CD4-positive, alpha-beta T cell treated with Interleukin-17A for 1 hour (primary cell): ENCODE measurements at regions not wholly inside any gene's neighbourhood (a gene's known extent, or its start where the extent isn't known, plus 50 kb on each side); places are given as distances from the start of the nearest gene placed in this dataset.

Source experiments
- DNase-seq: peaks from one replicate; pipeline ENCODE4 v3.0.0-alpha.2; 2020

GRCh38 chr6:147621263-147621662, 112.8 kb downstream of the SAMD5 start:
- no peak for DNase-seq

DNA sequence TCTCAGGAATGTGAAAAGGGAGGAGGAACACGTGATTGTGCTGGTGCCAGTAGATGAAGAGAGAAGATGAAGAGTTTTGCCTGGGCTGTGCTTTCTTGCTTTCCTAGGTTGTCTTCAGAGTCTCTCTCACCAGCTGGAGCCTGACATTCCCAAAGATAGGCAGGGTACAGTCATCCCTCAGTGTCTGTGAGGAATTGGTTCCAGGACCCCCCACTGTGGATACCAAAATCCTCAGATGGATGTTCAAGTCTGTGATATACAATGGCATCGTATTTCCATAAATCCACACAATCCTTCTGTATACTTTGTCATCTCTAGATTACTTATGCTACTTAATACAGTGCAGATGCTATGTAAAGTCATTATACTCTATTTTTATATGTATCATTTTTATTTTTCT, 113.5 kb downstream of the SAMD5 start:
- no peak for DNase-seq

- DNase-seq = no peak
Measured at GRCh38 chr6:147624946-147625515, 116.5 kb downstream of the SAMD5 start.

GRCh38 chr6:147625946-147626345, 117.5 kb downstream of the SAMD5 start:
- no peak for DNase-seq

GRCh38 chr6:147627411-147627810, 118.9 kb downstream of the SAMD5 start:
- DNase-seq = no peak

GRCh38 chr6:147633191-147633590, 124.7 kb downstream of the SAMD5 start:
- no peak for DNase-seq

DNA sequence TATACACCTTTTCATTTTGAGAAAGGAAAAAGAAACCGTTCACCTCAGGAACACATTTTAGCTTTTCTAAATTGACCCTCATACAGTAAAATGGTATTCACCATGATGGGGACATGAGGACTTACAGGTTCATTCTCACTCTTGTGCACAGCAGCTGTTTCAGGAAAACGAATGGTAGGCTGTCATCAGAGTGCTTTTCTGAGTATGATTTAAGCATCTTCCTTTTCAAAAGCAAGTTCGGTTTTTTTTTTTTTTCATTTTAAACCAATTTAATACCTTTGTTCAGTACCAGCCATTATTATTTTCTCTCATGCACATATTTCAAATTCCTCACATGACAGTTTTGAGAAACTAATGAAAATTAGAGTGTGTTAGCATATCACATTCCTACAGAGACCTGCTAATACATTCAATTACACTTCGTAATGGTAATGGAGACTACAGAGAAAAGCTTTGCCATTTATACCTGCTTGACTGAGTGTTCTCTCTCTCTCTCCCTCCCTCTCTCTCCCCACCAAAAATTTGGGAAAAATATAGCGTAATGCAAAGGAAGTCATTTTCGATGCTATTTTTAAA, 129.2 kb downstream of the SAMD5 start:
- no peak for DNase-seq

DNA sequence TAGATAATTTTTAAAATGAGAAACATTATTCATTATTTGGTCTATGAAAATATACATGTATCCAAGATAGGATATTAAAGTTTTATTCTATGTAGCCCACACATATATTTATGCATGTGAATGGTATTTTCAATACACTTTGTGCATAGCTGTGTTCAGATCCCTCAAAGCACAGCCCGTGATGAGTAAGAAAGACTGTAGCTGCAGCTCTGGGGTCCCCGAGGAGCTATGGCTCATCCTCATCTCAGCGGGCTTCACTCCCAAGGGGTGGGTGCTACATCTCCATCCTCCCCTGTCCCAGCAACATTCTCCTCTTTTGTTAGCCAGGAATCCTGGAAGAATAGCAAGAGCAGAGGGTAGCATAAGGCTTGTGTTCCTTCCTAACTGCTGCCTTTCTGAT, 130.8 kb downstream of the SAMD5 start:
- no peak for DNase-seq

DNA sequence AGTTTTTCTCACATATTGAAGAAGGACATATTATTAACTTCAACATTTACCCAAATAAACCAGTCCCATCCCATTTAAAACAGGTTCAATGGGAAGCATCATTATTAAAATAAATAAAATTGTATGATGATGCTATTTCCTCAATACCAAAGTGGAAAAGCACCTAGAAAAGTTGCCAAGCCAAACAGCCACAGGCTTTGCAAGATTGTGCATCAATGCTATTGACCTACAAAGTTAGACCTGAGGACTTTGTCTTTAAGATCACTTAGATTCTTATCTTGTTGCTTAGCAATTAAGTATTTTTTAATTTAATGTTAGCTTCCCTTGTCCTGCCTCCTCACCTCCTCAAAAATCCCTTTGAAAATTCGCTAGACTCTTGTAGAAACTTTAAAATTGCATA, 132.1 kb downstream of the SAMD5 start:
- no peak for DNase-seq

DNA sequence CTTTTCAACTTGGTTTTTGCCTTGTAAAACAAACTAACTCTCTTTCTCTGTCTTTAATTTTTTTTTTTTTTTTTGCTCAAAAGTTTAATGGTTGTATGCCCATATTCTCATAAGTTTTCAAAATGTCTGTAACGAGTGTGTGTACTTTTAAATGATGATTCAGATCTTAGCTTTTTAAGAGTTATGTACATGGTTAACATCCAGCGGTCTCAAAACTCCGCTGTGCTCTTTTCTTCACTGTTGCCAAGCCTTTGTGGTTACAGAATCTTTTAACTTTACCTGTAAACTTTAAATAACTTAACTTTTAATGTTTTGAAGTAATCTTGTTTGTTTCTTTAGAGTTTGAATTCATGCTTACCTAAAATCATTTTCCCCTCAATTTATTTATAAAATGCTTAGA, 133.0 kb downstream of the SAMD5 start:
- DNase-seq = no peak

GRCh38 chr6:147642458-147642857, 134.0 kb downstream of the SAMD5 start:
- DNase-seq = no peak

GRCh38 chr6:147643341-147644200, 135.1 kb downstream of the SAMD5 start:
- no peak for DNase-seq

- no peak for DNase-seq
Measured at GRCh38 chr6:147648916-147649315, 140.4 kb downstream of the SAMD5 start.

DNA sequence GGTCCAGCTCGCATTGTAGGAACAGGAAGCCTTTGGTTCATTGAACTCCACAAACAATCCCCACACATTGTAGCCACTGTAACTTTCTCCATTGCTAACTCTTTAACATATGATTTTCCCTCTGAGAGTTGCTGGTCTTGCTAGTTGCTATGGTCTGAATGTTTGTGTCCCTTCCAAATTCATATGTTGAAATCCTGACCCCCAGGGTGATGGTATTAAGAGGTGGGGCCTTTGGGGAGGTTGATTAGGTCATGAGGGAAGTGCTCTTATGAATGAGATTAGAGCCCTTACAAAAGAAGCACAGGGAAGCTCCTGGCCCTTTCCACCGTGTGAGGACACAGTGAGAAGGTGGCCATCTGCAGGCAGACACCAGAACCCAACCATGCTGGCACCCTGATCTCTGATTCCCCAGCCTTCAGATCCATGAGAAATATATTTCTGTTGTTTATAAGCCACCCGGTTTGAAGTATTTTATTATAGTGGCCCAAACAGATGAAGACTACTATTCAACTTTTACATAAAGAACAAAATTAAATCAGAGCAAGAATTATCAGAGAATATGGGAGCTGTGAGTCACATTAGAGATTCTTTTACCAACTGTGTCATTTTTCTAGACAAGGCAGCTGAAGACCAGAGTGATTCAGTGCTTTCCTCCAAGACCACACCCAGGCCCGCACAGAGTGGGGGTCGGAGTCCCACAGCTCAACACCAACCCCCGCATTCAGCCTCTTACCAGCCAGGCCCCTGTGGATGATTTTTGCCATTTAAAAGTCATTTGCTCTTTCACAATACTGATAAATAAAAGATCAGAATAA, 143.0 kb downstream of the SAMD5 start:
- DNase-seq = no peak

GRCh38 chr6:147653631-147654030, 145.1 kb downstream of the SAMD5 start:
- no peak for DNase-seq

GRCh38 chr6:147654103-147654845, 145.8 kb downstream of the SAMD5 start:
- no peak for DNase-seq

GRCh38 chr6:147660334-147661311, 152.1 kb downstream of the SAMD5 start:
- DNase-seq = no peak

GRCh38 chr6:147662646-147663045, 154.2 kb downstream of the SAMD5 start:
- DNase-seq = no peak

GRCh38 chr6:147664092-147664491, 155.6 kb downstream of the SAMD5 start:
- no peak for DNase-seq

DNA sequence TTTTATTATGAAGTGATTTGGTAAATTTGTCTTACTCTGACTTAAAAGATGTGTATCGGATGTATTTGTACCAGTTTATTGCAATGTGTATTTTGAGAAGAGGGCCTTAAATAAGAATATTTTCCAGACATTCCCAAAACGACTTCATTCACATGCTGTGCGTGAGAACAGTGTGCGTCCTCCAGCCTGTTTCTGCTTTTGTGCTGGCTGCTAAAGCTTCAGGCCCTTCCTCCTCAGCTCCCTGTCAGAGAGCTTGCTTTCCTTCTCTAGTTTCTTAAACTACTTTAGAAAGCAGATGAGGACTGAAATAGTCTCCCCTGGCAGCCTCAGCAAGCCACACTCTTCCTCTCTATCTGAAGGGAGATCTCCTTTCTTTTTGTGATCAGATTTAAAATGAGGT, 157.8 kb downstream of the SAMD5 start:
- DNase-seq = no peak

- DNase-seq = no peak
Measured at GRCh38 chr6:147667082-147667481, 158.6 kb downstream of the SAMD5 start.
